GM12891 (cell line): ENCODE measurements at regions not wholly inside any gene's neighbourhood (a gene's known extent, or its start where the extent isn't known, plus 50 kb on each side); places are given as distances from the start of the nearest gene placed in this dataset.

Experiments used
- POLR2A ChIP-seq: IDR thresholded peaks from 2 replicates; pipeline ENCODE4 v1.6.1; 2011; ENCODE audit warnings: low read depth, low read length, control low read depth
- POLR2AphosphoS5 ChIP-seq: IDR thresholded peaks from 2 replicates; pipeline ENCODE4 v1.6.1; 2011; ENCODE audit warnings: low read depth, low read length, control low read depth
- POU2F2 ChIP-seq: IDR thresholded peaks from 2 replicates; pipeline ENCODE4 v1.6.1; 2011; ENCODE audit warnings: low read depth, mild to moderate bottlenecking, control low read depth, low read length, moderate library complexity
- SPI1 ChIP-seq: IDR thresholded peaks from 2 replicates; pipeline ENCODE4 v1.6.1; 2011; ENCODE audit warnings: low read depth, low read length, control low read depth

GRCh38 chr4:52377563-52377962, 281.5 kb downstream of the USP46 start:
- TF ChIP-seq POU2F2 (no peak), POLR2A (no peak), SPI1 (no peak), POLR2AphosphoS5 (no peak)
